GM08714 (cell line): ENCODE measurements at regions not wholly inside any gene's neighbourhood (a gene's known extent, or its start where the extent isn't known, plus 50 kb on each side); places are given as distances from the start of the nearest gene placed in this dataset.

Experiments used
- H3K4me3 ChIP-seq: fragments of 200-500 bp; sonication (Bioruptor generic); 2 replicates; pipeline ENCODE4 v1.5.1; 2014; ENCODE audit warnings: mild to moderate bottlenecking, low read length, inconsistent platforms
- ZNF274 ChIP-seq: IDR thresholded peaks from 2 replicates; pipeline ENCODE4 v1.6.1; 2012; ENCODE audit warnings: mild to moderate bottlenecking, low read depth, low read length

DNA sequence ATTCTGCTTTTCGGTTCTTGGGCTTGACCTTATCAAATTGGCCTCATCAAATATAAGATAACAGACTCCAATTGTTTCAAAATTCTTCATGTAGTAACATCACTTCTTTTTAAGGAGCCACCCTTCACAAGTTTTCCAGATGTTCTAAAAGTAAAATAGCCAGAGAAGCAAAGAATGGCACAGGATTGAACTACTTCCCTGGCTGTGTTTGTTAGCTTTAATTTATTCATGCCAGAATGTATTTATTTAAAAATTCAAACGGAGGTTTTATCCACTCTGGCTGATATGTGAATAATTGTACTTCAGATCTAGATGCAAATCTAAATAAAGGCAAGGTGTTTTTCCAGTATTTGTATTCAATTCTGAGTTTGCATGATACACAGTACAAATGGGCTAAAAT, 581.3 kb upstream of the TENM3 start:
- no peak overlapping the region for H3K4me3 ChIP-seq
- no peak for TF ChIP-seq ZNF274

DNA sequence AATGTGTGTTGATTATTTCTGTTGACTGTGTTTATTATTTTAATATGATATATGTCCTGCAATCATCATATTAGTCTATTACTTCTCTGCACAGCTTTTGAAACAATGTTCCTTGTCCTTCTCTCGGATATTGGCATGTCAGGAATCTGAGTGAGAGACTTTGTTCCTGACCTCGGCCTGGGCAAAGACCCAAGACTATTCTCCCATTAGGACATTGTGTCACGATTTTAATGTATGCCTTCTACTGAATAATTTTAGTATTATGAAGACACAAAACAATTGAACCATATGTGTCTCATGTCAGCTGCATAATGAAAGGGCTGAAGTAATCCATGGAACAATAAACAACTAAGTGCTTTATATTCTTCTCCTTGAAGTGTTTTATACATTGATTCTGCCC, 580.8 kb upstream of the TENM3 start:
- H3K4me3 ChIP-seq = no peak overlapping the region
- no peak for TF ChIP-seq ZNF274

DNA sequence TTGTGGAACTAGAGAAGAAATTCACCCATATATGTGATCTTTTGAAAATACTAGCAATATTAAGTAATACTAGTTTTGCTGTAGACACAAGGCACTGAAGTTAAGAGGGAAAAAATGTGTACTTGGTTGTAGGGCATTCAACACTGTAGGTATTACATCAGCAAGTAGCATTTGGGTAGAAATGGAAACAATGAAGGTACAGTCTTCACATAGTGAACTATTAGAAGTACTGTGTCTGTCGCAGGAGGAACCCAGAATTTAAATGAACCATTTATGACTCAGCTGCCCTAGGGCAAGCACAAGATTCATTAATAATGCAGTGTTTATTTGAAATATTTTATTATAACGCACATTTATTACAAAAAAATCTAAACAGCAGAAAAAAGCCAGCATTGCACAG, 572.7 kb upstream of the TENM3 start:
- no peak for TF ChIP-seq ZNF274
- H3K4me3 ChIP-seq = no peak overlapping the region

DNA sequence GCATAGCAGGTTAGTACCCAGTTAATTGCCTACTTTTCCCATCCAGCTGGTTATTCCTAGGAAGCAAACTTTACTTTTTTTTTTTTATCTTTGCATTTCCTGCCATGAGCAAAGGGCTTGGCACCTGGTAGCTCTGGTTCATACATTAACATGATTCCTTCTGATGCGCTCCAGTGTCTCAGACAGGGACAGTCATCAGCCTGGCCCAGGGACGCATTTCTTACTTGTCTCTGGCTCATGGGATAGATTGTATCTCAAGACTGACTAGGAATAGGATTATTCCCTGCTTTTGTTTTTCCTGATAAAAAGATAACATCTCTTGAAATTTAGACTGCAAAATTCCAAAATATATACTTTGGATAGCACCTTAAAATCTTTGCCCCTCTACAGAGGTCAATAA, 571.5 kb upstream of the TENM3 start:
- H3K4me3 ChIP-seq = no peak overlapping the region

DNA sequence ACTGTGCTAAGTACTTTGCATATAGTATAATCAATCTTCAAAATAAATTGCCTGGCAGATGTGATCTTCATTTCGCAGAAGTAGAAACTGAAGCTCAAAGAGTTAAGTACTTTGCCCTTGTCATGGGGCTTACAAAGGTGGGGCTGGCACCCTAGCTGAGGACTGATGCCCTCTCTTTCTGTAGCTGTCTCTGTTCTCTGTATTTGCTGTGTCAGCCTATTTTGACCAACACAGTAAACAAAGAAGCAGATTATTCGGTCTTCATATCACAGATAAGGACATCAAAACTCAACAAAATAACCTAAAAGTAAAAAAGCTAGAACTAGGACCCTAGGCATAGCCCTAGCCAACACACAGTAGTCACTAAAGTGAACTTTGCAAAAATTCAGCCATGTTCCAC, 570.5 kb upstream of the TENM3 start:
- no peak overlapping the region for H3K4me3 ChIP-seq
- no peak for TF ChIP-seq ZNF274

More for the DNA sequence above, 571.5 kb upstream of the TENM3 start:
- TF ChIP-seq ZNF274 = no peak

DNA sequence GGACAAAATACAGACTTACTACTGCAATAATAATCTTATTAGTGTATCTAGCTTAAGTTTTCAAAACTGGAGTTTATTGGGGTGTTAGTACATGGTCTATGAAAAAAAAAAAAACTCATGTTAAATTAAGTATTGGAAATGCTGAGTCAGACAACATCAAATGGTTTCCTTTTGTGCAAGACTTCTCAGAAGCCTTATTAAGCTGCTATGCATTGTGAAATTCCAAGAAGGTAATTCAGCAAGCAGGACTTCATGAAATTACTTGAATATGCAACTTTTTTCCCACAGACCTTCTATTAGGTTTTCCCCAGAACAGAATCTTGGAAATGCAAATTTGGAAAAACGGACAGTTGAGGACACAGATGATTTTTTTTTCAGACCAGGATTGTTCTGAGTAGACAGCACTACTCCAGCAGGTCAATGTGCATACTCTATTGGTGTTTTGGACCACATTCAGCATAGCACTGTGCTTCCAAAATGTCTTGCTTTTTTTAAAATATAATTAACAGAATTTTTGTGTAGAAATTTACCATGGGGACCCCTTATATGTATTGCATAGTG, 568.8 kb upstream of the TENM3 start:
- TF ChIP-seq ZNF274 = no peak
- no peak overlapping the region for H3K4me3 ChIP-seq

DNA sequence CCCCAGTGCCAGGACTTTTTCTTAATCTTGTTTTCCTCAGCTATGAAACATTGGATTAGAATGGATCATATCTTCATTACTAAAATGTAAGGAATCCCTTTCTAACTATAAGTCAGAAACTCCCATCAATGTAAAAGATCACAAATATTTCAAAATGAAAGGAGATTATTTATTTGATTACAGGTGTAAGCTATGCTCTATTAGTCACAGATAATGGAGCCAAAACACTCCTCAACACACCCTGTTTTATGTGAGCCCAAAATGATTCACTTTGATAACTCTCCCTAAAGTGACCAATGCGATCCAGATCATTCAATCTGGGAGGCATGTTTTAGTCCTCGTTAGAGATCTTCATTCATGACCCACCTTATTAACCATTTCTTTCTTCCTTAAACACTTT, 566.7 kb upstream of the TENM3 start:
- H3K4me3 ChIP-seq = no peak overlapping the region
- no peak for TF ChIP-seq ZNF274

DNA sequence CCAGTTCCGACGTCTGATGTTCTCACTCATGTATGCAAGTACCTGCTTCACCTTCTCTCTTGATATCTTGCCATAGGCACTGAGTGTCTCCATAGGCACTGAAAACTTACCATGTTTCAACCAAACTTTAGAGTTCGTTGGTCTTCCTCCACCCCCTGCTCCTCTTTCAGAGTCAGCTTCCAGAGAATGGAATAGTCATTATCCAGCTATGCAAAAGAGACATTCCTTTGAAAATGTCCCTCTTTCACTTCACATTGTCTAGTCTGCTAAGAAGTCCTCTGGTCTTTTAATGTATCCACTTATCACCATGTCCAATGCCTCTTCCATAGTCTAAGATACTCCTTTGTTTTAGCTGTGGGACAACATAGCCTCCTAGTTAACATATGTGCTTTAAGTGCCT, 566.0 kb upstream of the TENM3 start:
- no peak for TF ChIP-seq ZNF274
- no peak overlapping the region for H3K4me3 ChIP-seq

DNA sequence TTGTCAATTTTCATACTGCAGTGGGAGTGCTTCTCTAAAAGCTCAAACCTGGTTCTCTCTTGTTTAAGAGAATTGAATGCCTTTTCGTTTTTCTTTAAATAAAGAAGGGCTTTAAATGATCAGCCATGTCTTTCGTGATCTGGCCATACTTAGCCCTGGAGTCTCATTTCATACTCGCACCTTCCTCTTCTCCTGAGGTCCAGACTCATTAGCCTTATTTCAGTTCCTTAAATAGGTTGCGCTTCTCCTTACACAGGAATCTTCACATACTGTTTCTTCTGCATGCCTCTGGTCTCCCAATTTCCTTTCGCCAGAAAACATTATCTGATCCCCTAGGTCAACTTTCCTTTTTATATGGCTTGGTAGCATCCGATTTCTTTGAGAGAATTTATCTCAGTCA, 565.6 kb upstream of the TENM3 start:
- TF ChIP-seq ZNF274 = no peak
- no peak overlapping the region for H3K4me3 ChIP-seq

DNA sequence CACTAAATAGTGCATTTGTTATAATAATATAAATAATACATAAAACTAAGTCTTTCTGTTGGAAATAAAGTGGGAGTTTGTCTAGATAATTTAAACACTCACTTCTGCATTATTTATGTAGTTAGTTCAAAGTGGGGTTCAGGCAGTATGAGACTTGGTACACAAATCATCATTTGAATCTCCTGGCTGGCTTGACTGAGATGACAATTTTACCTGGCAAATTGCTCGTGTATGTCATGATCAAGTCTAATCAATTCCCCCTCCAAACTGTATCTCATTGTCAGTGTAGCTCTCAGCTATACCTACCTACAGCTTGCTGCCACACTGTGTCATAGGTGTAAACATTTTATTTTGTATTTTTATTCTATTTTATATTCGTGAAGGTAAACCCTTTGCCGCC, 563.4 kb upstream of the TENM3 start:
- no peak for TF ChIP-seq ZNF274
- no peak overlapping the region for H3K4me3 ChIP-seq

DNA sequence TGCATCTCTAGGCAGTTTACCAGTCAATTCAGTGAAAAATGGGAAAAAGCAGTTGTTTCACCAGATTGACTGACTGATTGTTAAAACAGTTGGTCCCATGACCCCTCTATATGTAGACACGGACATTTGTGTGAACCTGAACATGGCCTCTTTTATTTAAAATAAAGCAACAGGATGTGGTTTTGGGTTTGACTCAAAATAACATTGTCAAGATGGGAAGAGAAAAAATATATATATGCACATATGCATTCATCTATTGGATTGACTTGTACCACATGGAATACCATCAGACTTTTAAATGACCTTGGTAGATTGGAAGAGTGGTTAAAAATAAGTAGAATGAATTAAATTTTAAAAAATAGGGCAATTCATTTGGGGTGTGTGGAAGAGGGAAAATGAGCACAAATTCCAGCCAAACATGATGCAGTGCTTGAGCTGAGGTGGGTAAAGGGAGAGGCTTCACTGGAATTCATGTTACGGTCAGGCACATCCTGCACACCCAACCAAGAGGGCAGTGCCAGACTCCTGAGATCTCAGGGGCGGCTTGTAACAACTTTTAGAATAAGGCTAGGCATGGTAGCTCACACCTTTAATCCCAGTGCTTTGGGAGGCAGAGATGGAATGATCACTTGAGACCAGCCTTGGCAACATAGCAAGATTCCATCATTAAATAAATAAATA, 560.7 kb upstream of the TENM3 start:
- H3K4me3 ChIP-seq = no peak overlapping the region
- no peak for TF ChIP-seq ZNF274

DNA sequence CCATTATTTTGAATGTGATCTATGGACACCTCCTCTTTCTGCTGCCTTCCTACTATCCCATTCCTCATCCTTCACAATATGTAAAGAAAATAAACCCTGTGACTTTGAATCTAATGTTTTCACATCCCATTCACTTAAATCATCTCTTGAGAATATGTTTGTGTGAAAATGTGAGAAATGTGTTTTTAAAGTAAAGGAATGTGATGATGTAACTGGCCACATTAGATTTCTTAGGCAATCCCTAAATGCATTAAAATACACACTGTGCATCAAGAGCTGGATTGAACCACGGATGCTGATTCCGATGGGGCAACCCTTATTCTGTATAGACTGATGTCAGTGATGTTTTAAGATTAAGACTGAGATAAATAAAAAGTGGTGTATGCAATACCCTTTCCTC, 558.9 kb upstream of the TENM3 start:
- TF ChIP-seq ZNF274 = no peak
- H3K4me3 ChIP-seq = no peak overlapping the region

DNA sequence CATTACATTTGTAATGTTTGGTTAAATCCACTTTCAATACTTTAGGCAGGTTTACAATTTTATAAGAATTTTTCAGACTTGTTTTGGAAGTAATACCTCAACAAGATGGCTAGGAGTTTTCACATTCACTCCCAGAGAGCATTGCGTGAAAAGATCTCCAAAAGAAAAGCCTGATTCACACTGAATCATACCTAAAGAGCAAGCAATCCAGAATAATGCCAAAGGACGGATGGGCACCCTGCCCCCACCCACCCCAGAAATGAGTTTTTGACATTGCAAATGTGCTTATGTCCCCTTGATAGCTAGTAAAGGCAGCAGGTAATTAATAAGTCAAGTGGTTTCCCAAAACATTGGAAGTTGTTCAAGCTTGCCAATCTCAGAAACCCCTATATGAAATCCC, 557.7 kb upstream of the TENM3 start:
- no peak overlapping the region for H3K4me3 ChIP-seq
- TF ChIP-seq ZNF274 = no peak

DNA sequence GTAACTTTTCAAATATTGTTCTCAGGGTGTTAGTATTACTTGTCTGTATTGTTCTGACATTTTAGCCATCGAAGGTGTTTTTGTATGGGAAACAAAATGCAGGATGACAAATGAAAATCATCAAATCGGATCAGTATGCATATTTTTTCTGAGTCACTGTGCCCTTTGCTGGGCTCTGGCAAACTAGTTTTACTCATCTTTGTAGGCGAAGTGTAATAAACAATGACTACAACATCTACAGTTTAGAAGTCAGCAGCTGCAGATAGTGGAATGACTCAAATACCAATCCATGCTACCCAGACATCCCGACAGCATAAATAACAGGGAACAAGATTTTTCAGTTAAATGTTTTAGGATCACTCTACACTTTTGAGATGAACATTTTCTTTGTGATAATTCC, 557.3 kb upstream of the TENM3 start:
- H3K4me3 ChIP-seq = no peak overlapping the region
- TF ChIP-seq ZNF274 = no peak

DNA sequence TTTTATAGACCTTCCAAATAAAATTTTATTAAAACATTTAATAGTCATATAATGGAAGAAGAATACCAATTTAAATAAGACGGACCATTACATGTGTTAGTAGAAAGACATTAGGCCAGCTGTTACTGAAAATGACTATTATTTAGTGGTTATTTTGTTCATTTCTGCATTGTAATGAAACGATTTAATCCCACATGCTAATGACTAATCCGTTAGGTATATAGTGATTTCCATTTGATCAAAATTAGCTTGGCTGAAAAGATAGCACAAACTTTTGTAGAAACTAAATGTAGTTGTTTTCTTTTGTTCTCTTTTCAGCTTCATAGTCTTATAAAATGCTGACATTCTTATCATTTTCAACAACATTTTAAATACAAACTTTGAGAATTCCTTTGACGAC, 556.1 kb upstream of the TENM3 start:
- H3K4me3 ChIP-seq = no peak overlapping the region
- no peak for TF ChIP-seq ZNF274

DNA sequence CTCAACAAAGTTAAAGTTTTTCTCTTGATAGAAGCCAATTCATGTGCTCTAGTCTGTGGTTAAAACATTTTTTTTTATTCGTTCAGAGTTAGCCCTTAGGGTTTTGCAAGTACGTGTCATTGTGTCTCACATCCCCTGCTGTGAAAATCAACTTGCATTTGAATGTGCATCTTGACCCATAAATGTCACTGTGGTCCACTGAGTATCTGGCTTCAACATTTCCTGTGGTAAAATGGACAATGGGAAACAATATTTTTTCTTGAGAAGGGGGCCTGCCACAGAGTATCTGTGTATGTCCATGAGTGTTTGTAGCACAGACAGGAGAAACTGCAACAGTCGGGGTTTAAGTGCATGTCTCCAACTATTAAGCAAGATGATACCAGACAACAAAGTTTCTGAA, 554.8 kb upstream of the TENM3 start:
- H3K4me3 ChIP-seq = no peak overlapping the region
- TF ChIP-seq ZNF274 = no peak
